ENCODE measurements at regions not wholly inside any gene's neighbourhood (a gene's known extent, or its start where the extent isn't known, plus 50 kb on each side); places are given as distances from the start of the nearest gene placed in this dataset.

- no peak for TF ChIP-seq ZNF404 (tag by site-specific recombination; IDR thresholded peaks at IDR 0.05)
- no peak for TF ChIP-seq ZNF302 (tag by site-specific recombination; IDR thresholded peaks at IDR 0.05; ENCODE audit: low read depth)
- no peak for TF ChIP-seq CTCF (tag by site-specific recombination; IDR thresholded peaks at IDR 0.05)
Measured at GRCh38 chr6:1052262-1052661, 259.6 kb upstream of the FOXQ1 start.
